Body of pancreas (tissue), 4 donors: ENCODE measurements at regions not wholly inside any gene's neighbourhood (a gene's known extent, or its start where the extent isn't known, plus 50 kb on each side); places are given as distances from the start of the nearest gene placed in this dataset.

ENCODE experiments used
- ATAC-seq: fragments of 150-250 bp; one replicate; pipeline ENCODE4 v1.9.1; 2016
- DNase-seq, 4 donors: peaks; one replicate each; pipeline ENCODE4 v3.0.0-alpha.2; 2019
- H3K27ac ChIP-seq, 4 donors: fragments of 200-600 bp; sonication (generic); 1 replicate in 3 of 4; 2 replicates in 1 of 4; pipeline versions ENCODE4 v1.5.1 to v1.6.1; 2016 to 2019; ENCODE audit warnings: mild to moderate bottlenecking in 1 of 4, mixed read lengths in 1 of 4, moderate library complexity in 1 of 4
- H3K27me3 ChIP-seq, 2 donors: fragments of 200-600 bp; sonication (generic); one replicate each; pipeline ENCODE4 v1.6.0; 2016; ENCODE audit warnings: mild to moderate bottlenecking in 1 of 2
- H3K36me3 ChIP-seq, 2 donors: fragments of 200-600 bp; sonication (generic); replicated peaks in 1 of 2; 2 replicates each; pipeline ENCODE4 v1.5.1; 2016; ENCODE audit warnings: low read depth in 2 of 2; ENCODE audit not compliant: insufficient read depth in 1 of 2
- H3K4me1 ChIP-seq: fragments of 200-600 bp; sonication (generic); one replicate; pipeline ENCODE4 v1.6.0; 2016
- H3K4me3 ChIP-seq, 2 donors: fragments of 200-600 bp; sonication (generic); 1 replicate in 1 of 2; 2 replicates in 1 of 2; pipeline ENCODE4 v1.5.1; 2016 to 2019
- H3K9me3 ChIP-seq, 3 donors: fragments of 200-600 bp; sonication (generic); 1 replicate in 2 of 3; 2 replicates in 1 of 3; pipeline ENCODE4 v1.5.1; 2016
- POLR2A ChIP-seq, 3 donors: fragments of 450-650 bp; IDR thresholded peaks; one replicate each; pipeline ENCODE4 v1.6.1; 2016; ENCODE audit warnings: antibody characterized with exemption in 3 of 3, mild to moderate bottlenecking in 2 of 3
- WGBS, 2 donors: methylation state at CpG; one replicate each; pipeline ENCODE4 v1.1.5; 2017; 5-methylcytosine and 5-hydroxymethylcytosine counted together
- intact Hi-C: fragments of 100-400 bp; cut with DNase I; formaldehyde crosslinking; loops from one replicate; pipeline ENCODE4 v1.15.1; 2023
- TF ChIP-seq, protein P1 (sequence below), 7 experiments: fragments of 450-650 bp in 4 of 7; fragments of 200-600 bp in 3 of 7; sonication (generic) in 3 of 7; IDR thresholded peaks; one replicate each; pipeline ENCODE4 v1.5.1; 2016 to 2019; ENCODE audit warnings: antibody characterized with exemption in 7 of 7

- 47 to 50% methylated on average over 1 to 2 of the region's 2 CpGs for WGBS, 2 donors
- no peak overlapping the region for H3K27ac ChIP-seq
- no peaks in the 10 kb centered on the region for H3K9me3 ChIP-seq
These were observed 147.0 kb upstream of the ZNF366 start for GRCh38 chr5:72654231-72654630.

GRCh38 chr5:72653586-72653985 lies 146.4 kb upstream of the ZNF366 start:
- intact Hi-C loops: no loop called here

More at GRCh38 chr5:72654231-72654630, 147.0 kb upstream of the ZNF366 start:
- H3K27me3 ChIP-seq: no peaks in the 10 kb centered on the region
- intact Hi-C loops: no loop called here
- H3K36me3 ChIP-seq: no peaks in the 10 kb centered on the region
- ATAC-seq: no peak
- DNase-seq: no peak
- no peaks in the 10 kb centered on the region for H3K4me1 ChIP-seq
- no peak overlapping the region for H3K4me3 ChIP-seq
- TF ChIP-seq, protein P1, sequence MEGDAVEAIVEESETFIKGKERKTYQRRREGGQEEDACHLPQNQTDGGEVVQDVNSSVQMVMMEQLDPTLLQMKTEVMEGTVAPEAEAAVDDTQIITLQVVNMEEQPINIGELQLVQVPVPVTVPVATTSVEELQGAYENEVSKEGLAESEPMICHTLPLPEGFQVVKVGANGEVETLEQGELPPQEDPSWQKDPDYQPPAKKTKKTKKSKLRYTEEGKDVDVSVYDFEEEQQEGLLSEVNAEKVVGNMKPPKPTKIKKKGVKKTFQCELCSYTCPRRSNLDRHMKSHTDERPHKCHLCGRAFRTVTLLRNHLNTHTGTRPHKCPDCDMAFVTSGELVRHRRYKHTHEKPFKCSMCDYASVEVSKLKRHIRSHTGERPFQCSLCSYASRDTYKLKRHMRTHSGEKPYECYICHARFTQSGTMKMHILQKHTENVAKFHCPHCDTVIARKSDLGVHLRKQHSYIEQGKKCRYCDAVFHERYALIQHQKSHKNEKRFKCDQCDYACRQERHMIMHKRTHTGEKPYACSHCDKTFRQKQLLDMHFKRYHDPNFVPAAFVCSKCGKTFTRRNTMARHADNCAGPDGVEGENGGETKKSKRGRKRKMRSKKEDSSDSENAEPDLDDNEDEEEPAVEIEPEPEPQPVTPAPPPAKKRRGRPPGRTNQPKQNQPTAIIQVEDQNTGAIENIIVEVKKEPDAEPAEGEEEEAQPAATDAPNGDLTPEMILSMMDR (IDR thresholded peaks at IDR 0.05): no peak
- no peak for TF ChIP-seq POLR2A (IDR thresholded peaks at IDR 0.05)

DNA sequence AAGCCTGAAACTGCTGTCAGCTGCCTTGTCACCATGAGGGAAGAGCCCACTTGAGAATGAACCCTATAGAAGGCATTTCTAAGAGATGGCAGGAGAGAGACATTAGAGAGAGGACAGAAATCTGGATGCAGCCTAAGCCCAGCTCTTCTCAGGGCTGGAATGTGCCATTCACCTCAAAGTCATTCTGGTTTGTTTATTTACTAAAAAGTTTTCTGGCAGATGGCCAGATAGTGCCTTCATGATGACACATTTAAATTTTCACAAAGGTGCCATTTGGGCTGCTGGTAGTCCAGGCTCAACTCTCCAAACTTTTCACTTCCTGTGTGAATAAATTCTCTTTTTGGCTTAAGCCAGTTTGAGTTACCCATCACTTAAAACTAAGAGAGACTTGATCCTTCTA lies 144.6 kb upstream of the ZNF366 start:
- intact Hi-C loops: no loop called here
- no peak overlapping the region for H3K27ac ChIP-seq
- H3K36me3 ChIP-seq: no peaks in the 10 kb centered on the region
- TF ChIP-seq, protein P1 (IDR thresholded peaks at IDR 0.05): no peak
- TF ChIP-seq POLR2A (IDR thresholded peaks at IDR 0.05): no peak
- DNase-seq (no peak), ATAC-seq (no peak)
- H3K4me1 ChIP-seq: no peaks in the 10 kb centered on the region
- H3K4me3 ChIP-seq: no peak overlapping the region
- H3K9me3 ChIP-seq: no peaks in the 10 kb centered on the region
- no peaks in the 10 kb centered on the region for H3K27me3 ChIP-seq

More at GRCh38 chr5:72653586-72653985, 146.4 kb upstream of the ZNF366 start:
- H3K4me3 ChIP-seq: no peak overlapping the region
- WGBS, 2 donors: 54 to 76% methylated on average over 2 of the region's 2 CpGs
- no peaks in the 10 kb centered on the region for H3K27me3 ChIP-seq
- no peaks in the 10 kb centered on the region for H3K36me3 ChIP-seq
- H3K27ac ChIP-seq: no peak overlapping the region
- H3K9me3 ChIP-seq: no peaks in the 10 kb centered on the region
- TF ChIP-seq, protein P1 (IDR thresholded peaks at IDR 0.05): no peak
- TF ChIP-seq POLR2A (IDR thresholded peaks at IDR 0.05): no peak
- no peak for DNase-seq
- H3K4me1 ChIP-seq: no peaks in the 10 kb centered on the region
- no peak for ATAC-seq

GRCh38 chr5:72651109-72651508 lies 143.9 kb upstream of the ZNF366 start:
- Histone ChIP-seq H3K4me3 (no peak overlapping the region), H3K9me3 (no peaks in the 10 kb centered on the region), H3K4me1 (no peaks in the 10 kb centered on the region), H3K27me3 (no peaks in the 10 kb centered on the region), H3K27ac (no peak overlapping the region), H3K36me3 (no peaks in the 10 kb centered on the region)
- DNase-seq (no peak), ATAC-seq (no peak)
- intact Hi-C loops: no loop called here
- TF ChIP-seq, protein P1 (IDR thresholded peaks at IDR 0.05): no peak
- no peak for TF ChIP-seq POLR2A (IDR thresholded peaks at IDR 0.05)
- 82 to 85% methylated on average over 8 of the region's 8 CpGs for WGBS, 2 donors

DNA sequence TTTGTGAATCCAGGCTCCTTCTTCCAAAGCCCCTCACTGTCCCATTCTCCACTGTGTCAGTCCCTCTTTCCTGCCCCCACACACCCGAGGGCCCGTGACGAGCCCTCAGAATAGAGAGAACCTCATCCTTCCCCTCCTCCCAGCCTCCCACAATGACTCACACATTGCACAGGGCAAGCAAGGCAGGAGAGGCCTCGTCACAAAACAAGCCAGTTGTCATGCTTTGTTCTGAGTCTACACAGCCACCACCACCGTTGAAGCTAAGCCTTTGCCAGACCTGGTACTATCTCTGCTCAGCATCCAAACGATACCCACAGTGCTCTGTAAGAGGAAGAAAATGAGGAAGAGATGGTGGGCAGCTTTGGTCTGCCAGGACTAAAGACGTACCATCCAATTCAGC lies 142.2 kb upstream of the ZNF366 start:
- no peak for ATAC-seq
- DNase-seq: no peak
- no peak for TF ChIP-seq POLR2A (IDR thresholded peaks at IDR 0.05)
- TF ChIP-seq, protein P1 (IDR thresholded peaks at IDR 0.05): no peak
- Histone ChIP-seq H3K9me3 (no peaks in the 10 kb centered on the region), H3K4me1 (no peaks in the 10 kb centered on the region), H3K4me3 (no peak overlapping the region), H3K27ac (no peak overlapping the region), H3K27me3 (no peaks in the 10 kb centered on the region), H3K36me3 (no peaks in the 10 kb centered on the region)
- intact Hi-C loops: no loop called here
- 61 to 70% methylated on average over 7 of the region's 7 CpGs for WGBS, 2 donors
